Prostate gland (tissue), 2 donors: ENCODE measurements at regions not wholly inside any gene's neighbourhood (a gene's known extent, or its start where the extent isn't known, plus 50 kb on each side); places are given as distances from the start of the nearest gene placed in this dataset.
A peak's percentile ranks its signal among the peaks of the same experiment; 100 is the strongest.

ENCODE experiments used
- DNase-seq: peaks from one replicate; pipeline ENCODE4 v3.0.0-alpha.2; 2019; ENCODE audit warnings: low spot score
- H3K27ac ChIP-seq, 2 donors: fragments of 200-600 bp; sonication (generic); 2 replicates each; pipeline ENCODE4 v1.5.1; 2017 to 2019
- H3K27me3 ChIP-seq: fragments of 200-600 bp; sonication (generic); replicated peaks from 2 replicates; pipeline ENCODE4 v1.5.1; 2019; ENCODE audit not compliant: insufficient read depth
- H3K36me3 ChIP-seq, 2 donors: fragments of 200-600 bp; sonication (generic); 1 replicate in 1 of 2; 2 replicates in 1 of 2; pipeline versions ENCODE4 v1.5.1 to v1.8.1; 2017 to 2019
- H3K4me1 ChIP-seq: fragments of 200-600 bp; sonication (generic); replicated peaks from 2 replicates; pipeline ENCODE4 v1.5.1; 2019
- H3K4me3 ChIP-seq, 2 donors: fragments of 200-600 bp; sonication (generic); 2 replicates each; pipeline ENCODE4 v1.5.1; 2017 to 2019
- H3K9me3 ChIP-seq: fragments of 200-600 bp; sonication (generic); 2 replicates; pipeline ENCODE4 v1.5.1; 2017
- CTCF ChIP-seq, 4 experiments: fragments of 200-600 bp in 2 of 4; fragments of 450-650 bp in 2 of 4; sonication (generic) in 2 of 4; IDR thresholded peaks; 1 replicate in 3 of 4; 2 replicates in 1 of 4; pipeline ENCODE4 v1.5.1; 2016 to 2019; ENCODE audit warnings: antibody characterized with exemption in 4 of 4, mild to moderate bottlenecking in 2 of 4, moderate library complexity in 2 of 4
- POLR2A ChIP-seq: fragments of 450-650 bp; IDR thresholded peaks from one replicate; pipeline ENCODE4 v1.6.1; 2016; ENCODE audit warnings: antibody characterized with exemption, mild to moderate bottlenecking
- POLR2AphosphoS5 ChIP-seq: sonication (generic); formaldehyde crosslinking; IDR thresholded peaks from one replicate; pipeline ENCODE4 v1.6.1; 2017; ENCODE audit warnings: antibody characterized with exemption
- WGBS: methylation state at CpG from one replicate; pipeline ENCODE4 v1.1.5; 2018; 5-methylcytosine and 5-hydroxymethylcytosine counted together
- intact Hi-C: fragments of 100-400 bp; cut with DNase I; formaldehyde crosslinking; loops from one replicate; pipeline ENCODE4 v1.14.2; 2022

DNA sequence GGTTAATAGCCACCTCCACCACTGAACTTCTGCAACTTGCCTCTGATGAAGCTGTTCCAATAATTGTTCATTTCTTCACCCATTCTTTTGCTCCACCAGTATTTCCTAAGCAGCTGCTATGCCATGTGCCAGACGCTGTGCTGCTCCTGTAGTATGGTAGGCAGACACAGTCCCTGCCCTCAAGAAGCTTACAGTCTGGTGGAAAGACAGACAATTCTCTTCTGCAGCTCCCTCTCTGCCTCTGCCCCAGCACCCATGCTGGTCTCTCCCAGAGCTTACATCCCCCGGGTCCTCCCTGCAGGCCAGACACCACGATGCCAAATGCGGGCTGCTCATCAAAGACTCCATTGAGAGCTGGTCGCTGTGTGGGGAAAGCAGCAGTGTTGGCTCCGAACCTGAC lies 111.6 kb upstream of the ESRRB start:
- Histone ChIP-seq H3K36me3 (no peaks in the 10 kb centered on the region), H3K9me3 (no peaks in the 10 kb centered on the region), H3K27ac (no peak overlapping the region), H3K4me1 (no peaks in the 10 kb centered on the region), H3K27me3 (no peaks in the 10 kb centered on the region), H3K4me3 (no peak overlapping the region)
- WGBS, result 94% methylated on average over 6 of the region's 6 CpGs
- TF ChIP-seq POLR2A (no peak), POLR2AphosphoS5 (no peak), CTCF (IDR thresholded peaks at IDR 0.05) (no peak)
- intact Hi-C loops, result no loop called here
- DNase-seq, result no peak

- TF ChIP-seq POLR2A (no peak), POLR2AphosphoS5 (no peak), CTCF (IDR thresholded peaks at IDR 0.05) (no peak)
- Histone ChIP-seq H3K27ac (no peak overlapping the region), H3K9me3 (no peaks in the 10 kb centered on the region), H3K4me1 (no peaks in the 10 kb centered on the region), H3K27me3 (no peaks in the 10 kb centered on the region), H3K36me3 (no peaks in the 10 kb centered on the region), H3K4me3 (peak overlapping the region; percentile 21 to 31)
- intact Hi-C loops, result no loop called here
- peak; percentile 12 for DNase-seq
- 40% methylated on average over 27 of the region's 27 CpGs for WGBS
Observed at GRCh38 chr14:76267322-76268046, 108.5 kb upstream of the ESRRB start.

GRCh38 chr14:76268047-76268431 lies 107.9 kb upstream of the ESRRB start:
- H3K4me1 ChIP-seq, result no peaks in the 10 kb centered on the region
- no peaks in the 10 kb centered on the region for H3K36me3 ChIP-seq
- WGBS, result 44% methylated on average over 8 of the region's 8 CpGs
- H3K27me3 ChIP-seq, result no peaks in the 10 kb centered on the region
- intact Hi-C loops, result no loop called here
- DNase-seq, result no peak
- H3K27ac ChIP-seq, result no peak overlapping the region
- no peak for TF ChIP-seq POLR2A
- TF ChIP-seq CTCF (IDR thresholded peaks at IDR 0.05), result no peak
- TF ChIP-seq POLR2AphosphoS5, result no peak
- no peaks in the 10 kb centered on the region for H3K9me3 ChIP-seq
- H3K4me3 ChIP-seq, result peak overlapping the region; percentile 21 to 31

DNA sequence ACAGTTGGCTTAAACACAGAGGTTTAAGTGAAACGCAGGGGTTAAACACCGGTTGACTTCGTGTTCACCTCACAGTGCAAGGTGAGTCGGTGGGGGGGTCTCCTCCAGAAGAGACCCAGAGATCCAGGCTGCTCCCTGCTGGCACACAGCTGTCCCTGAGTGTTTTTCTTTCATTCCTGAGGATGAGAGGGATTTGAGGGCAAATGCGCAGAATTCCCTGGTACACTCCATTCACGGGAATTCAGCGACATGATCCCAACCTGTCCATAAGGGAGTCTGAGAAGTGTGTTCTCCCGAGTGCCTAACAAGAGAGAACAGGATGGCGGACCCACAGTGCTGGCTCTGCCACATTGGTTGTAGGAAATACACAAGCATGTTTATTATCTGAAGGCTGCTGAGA lies 107.2 kb upstream of the ESRRB start:
- Histone ChIP-seq H3K4me3 (no peak overlapping the region), H3K9me3 (no peaks in the 10 kb centered on the region), H3K4me1 (no peaks in the 10 kb centered on the region), H3K36me3 (no peaks in the 10 kb centered on the region), H3K27ac (no peak overlapping the region), H3K27me3 (no peaks in the 10 kb centered on the region)
- WGBS, result 77% methylated on average over 9 of the region's 9 CpGs
- no peak for TF ChIP-seq POLR2A
- TF ChIP-seq CTCF (IDR thresholded peaks at IDR 0.05), result no peak
- DNase-seq, result no peak
- intact Hi-C loops, result no loop called here

- no peaks in the 10 kb centered on the region for H3K36me3 ChIP-seq
- H3K27me3 ChIP-seq, result no peaks in the 10 kb centered on the region
- DNase-seq, result no peak
- no peak overlapping the region for H3K27ac ChIP-seq
- WGBS, result 70% methylated on average over 15 of the region's 15 CpGs
- no peak overlapping the region for H3K4me3 ChIP-seq
- intact Hi-C loops, result no loop called here
- no peaks in the 10 kb centered on the region for H3K9me3 ChIP-seq
- no peaks in the 10 kb centered on the region for H3K4me1 ChIP-seq
- no peak for TF ChIP-seq POLR2AphosphoS5
- TF ChIP-seq POLR2A, result no peak
- no peak for TF ChIP-seq CTCF (IDR thresholded peaks at IDR 0.05)
Observed at GRCh38 chr14:76271041-76271755, 104.7 kb upstream of the ESRRB start.
